NAMALWA (cell line): ENCODE measurements at regions not wholly inside any gene's neighbourhood (a gene's known extent, or its start where the extent isn't known, plus 50 kb on each side); places are given as distances from the start of the nearest gene placed in this dataset.

Experiments
- DNase-seq: peaks from one replicate; pipeline ENCODE4 v3.0.0-alpha.2; 2015; ENCODE audit warnings: low spot score

GRCh38 chr13:105530468-105530867 lies 1005.0 kb downstream of the EFNB2 start:
- DNase-seq = no peak

- no peak for DNase-seq
These were observed 1008.3 kb downstream of the EFNB2 start for GRCh38 chr13:105527127-105527526.

GRCh38 chr13:105519771-105520170 lies 1015.7 kb downstream of the EFNB2 start:
- DNase-seq = no peak

GRCh38 chr13:105518086-105518485 lies 1017.4 kb downstream of the EFNB2 start:
- no peak for DNase-seq

GRCh38 chr13:105514401-105514800 lies 1021.1 kb downstream of the EFNB2 start:
- no peak for DNase-seq

GRCh38 chr13:105513448-105513847 lies 1022.0 kb downstream of the EFNB2 start:
- DNase-seq = no peak

- no peak for DNase-seq
These were observed 1025.3 kb downstream of the EFNB2 start for GRCh38 chr13:105509981-105510762.

- DNase-seq = no peak
These were observed 1029.0 kb downstream of the EFNB2 start for GRCh38 chr13:105506463-105506862.

GRCh38 chr13:105502193-105502592 lies 1033.3 kb downstream of the EFNB2 start:
- DNase-seq = no peak

- DNase-seq = no peak
These were observed 1037.9 kb downstream of the EFNB2 start for GRCh38 chr13:105497597-105497996.

GRCh38 chr13:105492216-105492615 lies 1043.2 kb downstream of the EFNB2 start:
- DNase-seq = no peak

- DNase-seq = no peak
These were observed 1044.1 kb downstream of the EFNB2 start for GRCh38 chr13:105491345-105491744.

- DNase-seq = no peak
These were observed 1050.4 kb downstream of the EFNB2 start for GRCh38 chr13:105485081-105485480.

- DNase-seq = no peak
These were observed 1060.4 kb downstream of the EFNB2 start for GRCh38 chr13:105474983-105475610.

GRCh38 chr13:105471673-105472072 lies 1063.8 kb downstream of the EFNB2 start:
- no peak for DNase-seq

- DNase-seq = no peak
These were observed 1069.1 kb downstream of the EFNB2 start for GRCh38 chr13:105466376-105466775.

GRCh38 chr13:105465745-105466144 lies 1069.7 kb downstream of the EFNB2 start, which contains the start of gene DAOA:
Gene DAOA, plus strand, starts transcription at chr13:105466045.
- no peak for DNase-seq

GRCh38 chr13:105465251-105465650 lies 1070.2 kb downstream of the EFNB2 start:
- no peak for DNase-seq

- no peak for DNase-seq
These were observed 1071.2 kb downstream of the EFNB2 start for GRCh38 chr13:105464249-105464648.

GRCh38 chr13:105463011-105463501 lies 1072.4 kb downstream of the EFNB2 start:
- no peak for DNase-seq

- DNase-seq = no peak
These were observed 1073.4 kb downstream of the EFNB2 start for GRCh38 chr13:105462098-105462497.

GRCh38 chr13:105452895-105453294 lies 1082.6 kb downstream of the EFNB2 start:
- DNase-seq = no peak

GRCh38 chr13:105450784-105451183 lies 1084.7 kb downstream of the EFNB2 start:
- no peak for DNase-seq
